ENCODE measurements at regions not wholly inside any gene's neighbourhood (a gene's known extent, or its start where the extent isn't known, plus 50 kb on each side); places are given as distances from the start of the nearest gene placed in this dataset.
A peak's percentile ranks its signal among the peaks of the same experiment; 100 is the strongest.

GRCh38 chr2:6773007-6773693 is 92.6 kb downstream of the CMPK2 start:
- FAIRE-seq = no peak
- Histone ChIP-seq H3K4me2 (ENCODE audit: control insufficient read depth, extremely low read depth, insufficient read depth, low read depth, low read length) (no peak overlapping the region), H3K27me3 (ENCODE audit: control insufficient read depth, extremely low read depth, insufficient read depth, low read length) (no peaks in the 10 kb centered on the region), H3K9me3 (ENCODE audit: control insufficient read depth, low read depth, low read length) (peaks cover 8% of the 10 kb centered on the region), H3K4me1 (ENCODE audit: control insufficient read depth, extremely low read depth, insufficient read depth, low read length) (no peaks in the 10 kb centered on the region), H4K20me1 (ENCODE audit: control insufficient read depth, extremely low read depth, insufficient read depth, low read length) (no peaks in the 10 kb centered on the region), H3K36me3 (ENCODE audit: control insufficient read depth in 2 of 2, extremely low read depth in 1 of 2, insufficient read depth in 2 of 2, low read length in 2 of 2) (no peaks in the 10 kb centered on the region), H3K9me1 (ENCODE audit: control insufficient read depth, extremely low read depth, insufficient read depth, low read length) (no peaks in the 10 kb centered on the region), H3K9ac (ENCODE audit: control insufficient read depth, extremely low read depth, insufficient read depth, low read length) (no peak overlapping the region), H3K27ac (ENCODE audit: control insufficient read depth, insufficient read depth, low read length) (no peak overlapping the region), H2AFZ (ENCODE audit: control insufficient read depth, low read length) (no peak overlapping the region), H3K4me3 (ENCODE audit: control insufficient read depth in 2 of 3, extremely low read depth in 1 of 3, insufficient read depth in 2 of 3, low read depth in 1 of 3, low read length in 3 of 3) (no peak overlapping the region), H3K79me2 (ENCODE audit: control insufficient read depth, insufficient read depth, low read length) (no peaks in the 10 kb centered on the region)
- DNase-seq (ENCODE audit: low read depth, low spot score) = no peak
- dilution Hi-C loops (cut with MboI; ENCODE audit: extremely low pct_ligation_motif_present, low sequenced_read_pairs) = no loop called here
- TF ChIP-seq EZH2 (IDR thresholded peaks at IDR 0.05; ENCODE audit: low read length) (no peak), CTCF (optimal IDR thresholded peaks at IDR 0.05 in 1 of 3, IDR thresholded peaks at IDR 0.05 in 1 of 3, conservative IDR thresholded peaks at IDR 0.05 in 1 of 3; ENCODE audit: extremely low read depth in 1 of 3, insufficient read depth in 2 of 3, low read length in 3 of 3) (peak; percentile 67 to 93 (median 89))

GRCh38 chr2:6773694-6774044 is 92.0 kb downstream of the CMPK2 start:
- H3K27ac ChIP-seq (ENCODE audit: control insufficient read depth, insufficient read depth, low read length) = no peak overlapping the region
- H3K4me1 ChIP-seq (ENCODE audit: control insufficient read depth, extremely low read depth, insufficient read depth, low read length) = no peaks in the 10 kb centered on the region
- no peaks in the 10 kb centered on the region for H4K20me1 ChIP-seq (ENCODE audit: control insufficient read depth, extremely low read depth, insufficient read depth, low read length)
- dilution Hi-C loops (cut with MboI; ENCODE audit: extremely low pct_ligation_motif_present, low sequenced_read_pairs) = no loop called here
- no peak overlapping the region for H3K4me3 ChIP-seq (ENCODE audit: control insufficient read depth in 2 of 3, extremely low read depth in 1 of 3, insufficient read depth in 2 of 3, low read depth in 1 of 3, low read length in 3 of 3)
- no peak for DNase-seq (ENCODE audit: low read depth, low spot score)
- no peaks in the 10 kb centered on the region for H3K9me1 ChIP-seq (ENCODE audit: control insufficient read depth, extremely low read depth, insufficient read depth, low read length)
- H3K79me2 ChIP-seq (ENCODE audit: control insufficient read depth, insufficient read depth, low read length) = no peaks in the 10 kb centered on the region
- H3K27me3 ChIP-seq (ENCODE audit: control insufficient read depth, extremely low read depth, insufficient read depth, low read length) = no peaks in the 10 kb centered on the region
- FAIRE-seq = no peak
- TF ChIP-seq CTCF (optimal IDR thresholded peaks at IDR 0.05 in 1 of 3, IDR thresholded peaks at IDR 0.05 in 1 of 3, conservative IDR thresholded peaks at IDR 0.05 in 1 of 3; ENCODE audit: extremely low read depth in 1 of 3, insufficient read depth in 2 of 3, low read length in 3 of 3) = no peak
- TF ChIP-seq EZH2 (IDR thresholded peaks at IDR 0.05; ENCODE audit: low read length) = no peak
- H3K9me3 ChIP-seq (ENCODE audit: control insufficient read depth, low read depth, low read length) = peaks cover 8% of the 10 kb centered on the region
- no peak overlapping the region for H3K9ac ChIP-seq (ENCODE audit: control insufficient read depth, extremely low read depth, insufficient read depth, low read length)
- no peaks in the 10 kb centered on the region for H3K36me3 ChIP-seq (ENCODE audit: control insufficient read depth in 2 of 2, extremely low read depth in 1 of 2, insufficient read depth in 2 of 2, low read length in 2 of 2)
- no peak overlapping the region for H2AFZ ChIP-seq (ENCODE audit: control insufficient read depth, low read length)
- H3K4me2 ChIP-seq (ENCODE audit: control insufficient read depth, extremely low read depth, insufficient read depth, low read depth, low read length) = no peak overlapping the region
